GM12892 (cell line): ENCODE measurements at regions not wholly inside any gene's neighbourhood (a gene's known extent, or its start where the extent isn't known, plus 50 kb on each side); places are given as distances from the start of the nearest gene placed in this dataset.

Source experiments
- DNase-seq: peaks from one replicate; pipeline ENCODE4 v3.0.0; 2011; ENCODE audit not compliant: insufficient read length
- FAIRE-seq: peaks from 2 replicates; lab custom pipeline; 2011; peaks lifted over from hg19 to GRCh38; lab: Jason Lieb, UNC
- POLR2A ChIP-seq: IDR thresholded peaks from 2 replicates; pipeline ENCODE4 v1.6.1; 2011; ENCODE audit warnings: low read depth, low read length, control low read depth
- POLR2AphosphoS5 ChIP-seq: IDR thresholded peaks from 2 replicates; pipeline ENCODE4 v1.6.1; 2011; ENCODE audit warnings: low read depth, low read length, control low read depth
- TAF1 ChIP-seq: IDR thresholded peaks from 2 replicates; pipeline ENCODE4 v1.6.1; 2011; ENCODE audit warnings: low read depth, mild to moderate bottlenecking, control low read depth, low read length, borderline replicate concordance

GRCh38 chr13:53189162-53189561 lies 160.5 kb downstream of the OLFM4 start:
- no peak for TF ChIP-seq POLR2AphosphoS5
- no peak for TF ChIP-seq TAF1
- TF ChIP-seq POLR2A = no peak
- DNase-seq (no peak), FAIRE-seq (no peak)

GRCh38 chr13:53191091-53191490 lies 162.5 kb downstream of the OLFM4 start:
- DNase-seq (no peak), FAIRE-seq (no peak)
- TF ChIP-seq POLR2A (no peak), TAF1 (no peak), POLR2AphosphoS5 (no peak)

- TF ChIP-seq TAF1 (no peak), POLR2A (no peak), POLR2AphosphoS5 (no peak)
- FAIRE-seq = no peak
- no peak for DNase-seq
Measured at GRCh38 chr13:53197424-53197823, 168.8 kb downstream of the OLFM4 start.

GRCh38 chr13:53198017-53198416 lies 169.4 kb downstream of the OLFM4 start:
- no peak for DNase-seq
- no peak for FAIRE-seq
- TF ChIP-seq POLR2AphosphoS5 (no peak), POLR2A (no peak)

- FAIRE-seq (no peak), DNase-seq (no peak)
- TF ChIP-seq POLR2A (no peak), TAF1 (no peak), POLR2AphosphoS5 (no peak)
Measured at GRCh38 chr13:53198736-53199135, 170.1 kb downstream of the OLFM4 start.

- FAIRE-seq (no peak), DNase-seq (no peak)
Measured at GRCh38 chr13:53200075-53200474, 171.5 kb downstream of the OLFM4 start.

GRCh38 chr13:53200498-53201453 lies 172.2 kb downstream of the OLFM4 start:
- FAIRE-seq (no peak), DNase-seq (no peak)
- TF ChIP-seq POLR2AphosphoS5 (no peak), TAF1 (no peak), POLR2A (no peak)

More at GRCh38 chr13:53200075-53200474, 171.5 kb downstream of the OLFM4 start:
- TF ChIP-seq TAF1 (no peak), POLR2A (no peak), POLR2AphosphoS5 (no peak)

- TF ChIP-seq POLR2AphosphoS5 (no peak), TAF1 (no peak), POLR2A (no peak)
- FAIRE-seq (no peak), DNase-seq (no peak)
Measured at GRCh38 chr13:53201454-53202225, 173.0 kb downstream of the OLFM4 start.

GRCh38 chr13:53204598-53204997 lies 176.0 kb downstream of the OLFM4 start:
- TF ChIP-seq POLR2AphosphoS5 (no peak), POLR2A (no peak), TAF1 (no peak)
- no peak for FAIRE-seq
- DNase-seq = no peak

GRCh38 chr13:53206455-53206854 lies 177.8 kb downstream of the OLFM4 start:
- DNase-seq (no peak), FAIRE-seq (no peak)
- no peak for TF ChIP-seq TAF1
- no peak for TF ChIP-seq POLR2AphosphoS5
- TF ChIP-seq POLR2A = no peak

GRCh38 chr13:53207556-53207955 lies 178.9 kb downstream of the OLFM4 start:
- no peak for FAIRE-seq
- TF ChIP-seq POLR2AphosphoS5 (no peak), TAF1 (no peak), POLR2A (no peak)
- DNase-seq = no peak

GRCh38 chr13:53214433-53214832 lies 185.8 kb downstream of the OLFM4 start:
- DNase-seq = no peak
- FAIRE-seq = no peak
- TF ChIP-seq TAF1 = no peak
- no peak for TF ChIP-seq POLR2A
- TF ChIP-seq POLR2AphosphoS5 = no peak
